Omental fat pad (tissue), 3 donors: ENCODE measurements at regions not wholly inside any gene's neighbourhood (a gene's known extent, or its start where the extent isn't known, plus 50 kb on each side); places are given as distances from the start of the nearest gene placed in this dataset.

Experiments
- ATAC-seq: fragments of 150-250 bp; one replicate; pipeline ENCODE4 v1.9.1; 2016; ENCODE audit warnings: mild to moderate bottlenecking, moderate library complexity; ENCODE audit not compliant: low FRiP score
- DNase-seq: peaks from one replicate; pipeline ENCODE4 v3.0.0-alpha.2; 2019; ENCODE audit warnings: low spot score
- CTCF ChIP-seq, 3 donors: fragments of 450-650 bp; IDR thresholded peaks; one replicate each; pipeline ENCODE4 v1.5.1; 2016 to 2017; ENCODE audit warnings: antibody characterized with exemption in 3 of 3, mild to moderate bottlenecking in 3 of 3, moderate library complexity in 2 of 3

GRCh38 chr5:4124221-4124970, 528.8 kb downstream of the IRX1 start:
- ATAC-seq (no peak), DNase-seq (no peak)
- no peak for TF ChIP-seq CTCF (IDR thresholded peaks at IDR 0.05)

GRCh38 chr5:4128994-4129393, 533.4 kb downstream of the IRX1 start:
- ATAC-seq (no peak), DNase-seq (no peak)
- TF ChIP-seq CTCF (IDR thresholded peaks at IDR 0.05) = no peak

GRCh38 chr5:4129523-4129922, 533.9 kb downstream of the IRX1 start:
- DNase-seq (no peak), ATAC-seq (no peak)

GRCh38 chr5:4130819-4131218, 535.2 kb downstream of the IRX1 start:
- DNase-seq (no peak), ATAC-seq (no peak)
- no peak for TF ChIP-seq CTCF (IDR thresholded peaks at IDR 0.05)

More at GRCh38 chr5:4129523-4129922, 533.9 kb downstream of the IRX1 start:
- no peak for TF ChIP-seq CTCF (IDR thresholded peaks at IDR 0.05)

- DNase-seq (no peak), ATAC-seq (no peak)
- TF ChIP-seq CTCF (IDR thresholded peaks at IDR 0.05) = no peak
Observed at GRCh38 chr5:4137781-4138180, 542.1 kb downstream of the IRX1 start.

- ATAC-seq (no peak), DNase-seq (no peak)
- TF ChIP-seq CTCF (IDR thresholded peaks at IDR 0.05) = no peak
Observed at GRCh38 chr5:4142842-4143241, 547.2 kb downstream of the IRX1 start.

GRCh38 chr5:4144411-4145007, 548.9 kb downstream of the IRX1 start:
- ATAC-seq = no peak
- DNase-seq = no peak
- TF ChIP-seq CTCF (IDR thresholded peaks at IDR 0.05) = no peak
